Body of pancreas (tissue), 4 donors: ENCODE measurements at regions not wholly inside any gene's neighbourhood (a gene's known extent, or its start where the extent isn't known, plus 50 kb on each side); places are given as distances from the start of the nearest gene placed in this dataset.

Experiments
- POLR2A ChIP-seq, 3 donors: fragments of 450-650 bp; IDR thresholded peaks; one replicate each; pipeline ENCODE4 v1.6.1; 2016; ENCODE audit warnings: antibody characterized with exemption in 3 of 3, mild to moderate bottlenecking in 2 of 3
- TF ChIP-seq, protein P1 (sequence below), 7 experiments: fragments of 450-650 bp in 4 of 7; fragments of 200-600 bp in 3 of 7; sonication (generic) in 3 of 7; IDR thresholded peaks; one replicate each; pipeline ENCODE4 v1.5.1; 2016 to 2019; ENCODE audit warnings: antibody characterized with exemption in 7 of 7

DNA sequence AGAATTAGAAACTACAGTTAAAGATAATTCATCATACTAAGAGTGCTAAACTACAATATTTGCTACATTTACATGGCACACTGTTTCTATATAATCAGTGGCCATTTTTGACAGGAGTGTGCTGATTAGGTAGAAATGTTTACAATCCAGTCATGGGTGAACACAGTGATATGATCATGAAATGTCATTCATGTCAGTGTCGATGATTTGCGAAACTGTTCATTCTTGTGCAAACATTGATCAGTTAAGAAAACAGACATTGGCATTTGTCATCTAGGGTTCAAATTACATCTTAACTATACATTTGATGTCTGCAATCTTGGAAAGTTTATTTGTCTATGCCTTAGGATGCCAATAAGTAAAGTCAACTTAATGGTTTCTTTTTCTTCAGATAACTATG is 474.9 kb downstream of the DOK5 start:
- TF ChIP-seq, protein P1, sequence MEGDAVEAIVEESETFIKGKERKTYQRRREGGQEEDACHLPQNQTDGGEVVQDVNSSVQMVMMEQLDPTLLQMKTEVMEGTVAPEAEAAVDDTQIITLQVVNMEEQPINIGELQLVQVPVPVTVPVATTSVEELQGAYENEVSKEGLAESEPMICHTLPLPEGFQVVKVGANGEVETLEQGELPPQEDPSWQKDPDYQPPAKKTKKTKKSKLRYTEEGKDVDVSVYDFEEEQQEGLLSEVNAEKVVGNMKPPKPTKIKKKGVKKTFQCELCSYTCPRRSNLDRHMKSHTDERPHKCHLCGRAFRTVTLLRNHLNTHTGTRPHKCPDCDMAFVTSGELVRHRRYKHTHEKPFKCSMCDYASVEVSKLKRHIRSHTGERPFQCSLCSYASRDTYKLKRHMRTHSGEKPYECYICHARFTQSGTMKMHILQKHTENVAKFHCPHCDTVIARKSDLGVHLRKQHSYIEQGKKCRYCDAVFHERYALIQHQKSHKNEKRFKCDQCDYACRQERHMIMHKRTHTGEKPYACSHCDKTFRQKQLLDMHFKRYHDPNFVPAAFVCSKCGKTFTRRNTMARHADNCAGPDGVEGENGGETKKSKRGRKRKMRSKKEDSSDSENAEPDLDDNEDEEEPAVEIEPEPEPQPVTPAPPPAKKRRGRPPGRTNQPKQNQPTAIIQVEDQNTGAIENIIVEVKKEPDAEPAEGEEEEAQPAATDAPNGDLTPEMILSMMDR (IDR thresholded peaks at IDR 0.05) = no peak
- TF ChIP-seq POLR2A (IDR thresholded peaks at IDR 0.05) = no peak
